ENCODE measurements at regions not wholly inside any gene's neighbourhood (a gene's known extent, or its start where the extent isn't known, plus 50 kb on each side); places are given as distances from the start of the nearest gene placed in this dataset.
"Not testable (repeated sequence)": the region's sequence is repeated elsewhere in the genome, so short reads cannot be mapped to it uniquely, and the experiment has no call there.

DNA sequence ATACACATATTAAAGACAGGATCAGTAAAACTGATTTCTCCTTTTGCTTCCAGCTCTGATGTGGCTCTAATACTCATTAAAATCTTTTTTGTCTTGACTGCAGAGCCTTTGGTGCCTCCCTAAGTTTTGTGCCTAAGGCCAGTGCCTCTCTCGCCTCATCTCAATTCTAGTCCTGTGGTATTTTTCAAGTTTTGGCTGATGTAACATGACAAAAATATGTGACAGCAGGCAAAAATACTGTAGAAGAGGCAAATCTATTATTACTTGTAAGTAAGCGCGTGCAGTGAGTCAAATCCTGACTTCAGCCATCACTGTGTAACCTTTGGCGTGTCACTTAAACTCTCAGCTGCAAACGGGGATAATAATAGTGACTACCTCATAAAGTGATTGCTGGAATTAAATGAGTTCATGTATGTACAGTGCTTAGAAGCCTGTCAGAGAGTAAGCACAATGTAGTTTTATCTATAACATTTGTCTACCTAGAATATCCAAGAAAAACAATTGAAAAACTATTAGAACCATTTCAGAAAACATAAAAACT lies 74.0 kb downstream of the MAB21L3 start:
- DNase-seq = no peak

DNA sequence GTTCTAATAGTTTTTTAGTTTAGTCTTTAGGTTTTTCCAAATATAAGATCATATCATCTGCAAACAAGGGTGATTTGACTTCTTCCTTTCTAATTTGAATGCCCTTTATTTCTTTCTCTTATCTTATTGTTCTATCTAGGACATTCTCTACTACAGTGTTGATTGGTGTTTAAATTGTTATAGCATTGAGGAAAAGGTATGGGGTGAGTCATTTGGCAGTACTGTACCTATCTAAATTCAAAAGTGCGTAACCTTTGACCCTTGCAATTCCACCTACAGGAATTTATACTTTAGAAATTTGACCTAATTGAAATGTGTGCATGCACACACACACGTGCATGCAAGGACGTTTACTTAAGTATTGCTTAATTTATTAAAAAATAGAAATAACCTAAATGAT lies 78.3 kb downstream of the MAB21L3 start:
- no peak for DNase-seq

DNA sequence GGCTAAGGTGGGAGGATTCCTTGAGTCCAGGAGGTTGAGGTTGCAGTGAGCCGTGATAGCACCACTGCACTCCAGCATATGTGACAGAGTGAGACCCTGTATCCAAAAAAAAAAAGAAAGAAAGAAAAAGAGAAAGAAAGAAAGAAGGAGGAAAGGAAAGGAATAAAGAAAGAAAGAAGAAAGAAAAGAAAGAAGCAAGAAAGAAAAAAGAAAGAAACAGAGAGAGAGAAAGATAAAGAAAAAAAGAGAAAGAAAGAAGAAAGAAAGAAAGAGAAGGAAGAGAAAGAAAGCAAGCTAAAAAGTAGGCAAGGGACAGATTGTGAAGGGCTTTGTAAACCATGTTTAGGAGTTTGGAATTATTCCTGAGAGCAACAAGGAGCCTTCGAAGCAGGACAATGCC lies 80.1 kb downstream of the MAB21L3 start:
- DNase-seq = no peak

DNA sequence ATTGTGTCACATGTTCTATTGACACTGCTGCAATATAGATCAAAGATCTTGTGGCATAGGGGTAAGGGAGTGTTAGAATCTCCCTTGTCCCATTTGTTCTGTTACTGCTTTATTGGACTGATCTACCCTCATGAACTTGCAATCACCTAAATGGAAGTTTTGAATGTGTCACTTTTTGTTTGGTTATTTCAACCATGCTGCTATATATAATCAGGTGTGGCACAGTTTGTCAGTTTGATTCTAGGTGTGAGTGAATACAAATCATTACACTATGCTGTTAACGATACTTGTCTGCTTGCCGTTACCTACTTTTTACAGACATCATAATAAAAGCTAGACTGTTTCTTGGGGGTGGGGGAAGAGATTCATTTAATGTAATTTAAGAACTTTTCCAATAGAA lies 82.6 kb downstream of the MAB21L3 start:
- no peak for DNase-seq

DNA sequence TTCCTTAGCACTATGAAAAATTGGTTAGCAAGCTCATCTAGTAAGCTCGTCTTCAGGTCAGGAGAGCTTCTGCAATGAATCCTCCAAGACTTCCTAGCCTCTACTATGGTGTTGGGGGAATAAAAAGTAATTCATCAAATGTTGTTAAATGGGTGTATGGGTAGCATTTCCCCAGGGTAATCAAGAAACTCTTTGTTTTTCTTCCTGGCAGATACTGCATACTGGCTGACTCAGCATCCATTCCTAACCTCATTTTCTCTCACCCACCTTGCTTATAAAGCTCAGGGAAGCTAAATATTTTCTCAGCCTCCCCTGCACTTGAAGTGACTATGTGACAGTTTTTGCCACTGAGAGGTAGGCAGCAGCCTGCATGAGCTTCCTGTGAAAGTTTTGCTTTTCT lies 83.4 kb downstream of the MAB21L3 start:
- no peak for DNase-seq

DNA sequence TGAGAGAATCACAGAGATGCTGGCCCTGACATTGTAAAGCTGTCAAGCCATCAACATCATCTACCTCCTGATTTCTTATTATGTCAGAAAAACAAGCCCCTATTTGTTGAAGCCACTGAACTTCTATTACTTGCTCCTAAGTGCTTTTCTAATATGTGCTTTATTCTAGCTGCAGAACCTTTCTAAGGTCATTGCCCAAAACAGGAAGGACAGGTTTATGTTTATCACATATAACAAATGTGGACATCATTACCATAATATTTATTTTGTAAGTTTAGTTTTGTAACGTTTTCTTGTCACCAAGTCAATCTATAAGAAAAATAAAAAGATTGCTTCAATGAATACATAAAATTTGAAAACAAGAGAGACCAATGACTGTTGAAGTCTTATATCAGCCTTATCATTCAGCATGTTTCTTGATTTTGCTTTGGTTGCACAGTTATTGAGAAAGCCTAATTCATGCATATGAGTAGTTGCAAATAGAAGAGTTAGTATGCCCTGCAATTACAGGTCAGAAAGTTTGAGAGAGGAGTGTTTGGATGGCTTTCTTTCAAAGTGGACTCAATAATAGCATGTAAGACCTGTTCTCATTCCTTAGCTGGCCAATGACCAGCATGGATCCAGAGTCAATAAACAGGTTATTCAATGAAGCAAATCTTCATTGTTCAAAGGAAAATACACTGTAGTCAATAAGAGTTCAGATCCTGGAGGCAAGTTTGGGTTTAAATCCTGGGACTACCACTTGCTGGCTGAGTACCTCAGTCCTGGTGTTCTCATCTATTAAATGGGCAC lies 84.1 kb downstream of the MAB21L3 start:
- no peak for DNase-seq

DNA sequence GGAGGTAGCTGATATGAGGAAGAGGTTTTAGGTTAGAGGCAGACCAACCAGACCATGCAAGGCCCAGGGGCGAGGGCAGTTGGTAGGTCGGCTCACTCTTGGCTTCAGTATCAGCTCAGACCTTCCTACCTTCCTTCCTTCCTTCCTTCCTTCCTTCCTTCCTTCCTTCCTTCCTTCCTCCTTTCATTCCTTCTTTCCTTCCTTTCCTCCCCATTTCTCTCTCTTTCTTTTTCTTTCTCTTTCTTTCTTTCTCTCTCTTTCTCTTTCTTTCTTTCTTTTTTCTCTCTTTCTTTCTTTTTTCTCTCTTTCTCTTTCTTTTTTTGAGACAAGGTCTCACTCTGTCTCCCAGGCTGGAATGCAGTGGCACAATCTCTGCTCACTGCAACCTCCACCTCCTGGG lies 89.1 kb downstream of the MAB21L3 start:
- not testable (repeated sequence) for DNase-seq

DNA sequence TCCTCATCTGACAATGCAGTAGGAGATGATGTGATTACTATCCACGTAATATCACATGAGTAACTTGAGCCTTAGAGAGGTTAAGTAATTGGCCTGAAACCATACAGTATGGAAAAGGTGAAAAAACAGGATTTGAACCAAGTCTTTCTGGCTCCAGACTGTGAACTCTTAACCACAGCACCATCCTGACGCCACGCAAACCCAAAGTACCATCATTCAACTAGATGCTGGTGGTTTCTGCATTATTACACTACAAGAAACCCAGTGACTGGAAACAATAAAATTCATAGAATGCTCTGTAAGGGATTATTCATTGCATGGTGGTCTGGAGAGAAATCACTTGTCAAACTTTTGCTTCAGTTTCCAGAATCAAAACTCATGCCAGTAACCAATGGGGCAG lies 90.7 kb downstream of the MAB21L3 start:
- no peak for DNase-seq

DNA sequence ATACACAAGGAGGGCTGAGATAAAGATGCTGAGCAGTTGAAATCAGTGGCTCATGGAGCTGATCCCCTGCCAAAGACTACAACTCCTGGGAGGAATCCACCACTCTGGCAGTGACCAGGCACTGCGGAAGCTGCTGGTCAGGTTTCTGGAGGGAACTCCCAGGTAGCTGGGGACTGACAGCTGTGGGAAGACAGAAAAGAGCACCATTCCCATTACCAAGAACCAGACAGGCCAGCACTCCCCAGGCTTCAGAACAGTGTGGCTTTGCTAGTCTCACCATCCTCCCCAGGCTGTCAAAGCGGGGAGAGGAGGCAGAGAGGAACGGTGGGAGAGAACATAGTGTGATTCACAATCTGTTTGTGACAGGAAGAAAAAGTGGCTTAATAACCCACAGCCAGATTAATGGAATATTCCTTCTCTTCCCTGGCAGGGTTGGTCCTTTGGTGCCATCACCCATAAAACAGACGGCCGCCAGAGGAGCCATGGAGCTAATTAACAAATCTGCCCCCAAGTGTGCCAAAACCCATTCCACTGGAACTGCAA lies 92.1 kb downstream of the MAB21L3 start:
- DNase-seq = no peak

DNA sequence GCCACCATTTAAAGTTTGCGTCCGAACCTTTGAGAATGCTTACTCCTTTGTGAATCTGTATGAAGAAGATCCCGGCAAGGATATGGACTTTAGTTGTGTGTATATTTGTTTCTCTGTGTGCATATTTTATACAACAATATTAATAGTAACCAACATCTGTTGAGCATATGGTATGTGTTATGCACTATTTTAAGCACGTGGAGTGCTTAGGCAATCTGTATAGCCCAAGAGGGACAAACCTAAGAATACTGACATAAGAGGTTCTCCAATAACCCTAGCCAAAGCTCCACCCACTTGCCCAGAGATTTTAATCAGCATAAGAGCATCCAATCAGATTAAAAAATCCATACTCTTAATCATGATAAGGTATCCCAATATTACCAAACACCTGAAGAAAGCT lies 92.7 kb downstream of the MAB21L3 start:
- DNase-seq = peak; percentile 51

DNA sequence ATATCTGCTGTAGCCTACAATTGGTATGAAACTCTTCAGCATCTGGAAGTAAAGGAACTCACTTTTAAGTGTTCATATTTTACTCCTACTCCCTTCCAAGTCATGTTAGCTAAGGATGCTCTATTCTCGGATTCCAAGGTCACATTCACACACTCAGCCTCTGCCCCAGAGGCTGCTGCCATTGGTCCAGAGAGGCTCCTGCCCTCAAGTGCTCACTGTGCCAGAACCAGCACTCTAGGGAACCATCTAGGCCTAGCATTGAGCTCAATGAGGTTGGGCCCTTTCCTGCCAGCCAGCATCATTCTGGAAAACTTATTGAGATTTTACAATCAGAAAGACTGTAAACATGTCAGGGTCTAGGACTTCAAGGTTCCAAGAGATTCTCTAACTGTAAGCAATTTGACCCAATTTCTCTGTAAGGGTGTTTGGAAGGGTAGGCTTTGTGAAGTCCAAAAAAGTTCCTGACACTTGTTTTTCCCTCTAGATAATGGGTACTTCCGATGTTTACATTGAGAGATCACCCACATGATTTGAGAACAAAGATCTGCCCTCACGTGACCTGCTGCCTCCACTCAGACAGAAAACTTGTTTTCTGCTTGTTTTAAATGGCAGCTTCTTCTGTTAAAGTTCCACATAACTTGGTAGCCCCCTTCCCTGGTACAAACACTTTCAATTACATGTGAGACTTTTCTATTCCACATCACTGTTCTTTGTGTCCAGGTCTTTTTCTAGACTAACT lies 94.9 kb downstream of the MAB21L3 start:
- DNase-seq = no peak

DNA sequence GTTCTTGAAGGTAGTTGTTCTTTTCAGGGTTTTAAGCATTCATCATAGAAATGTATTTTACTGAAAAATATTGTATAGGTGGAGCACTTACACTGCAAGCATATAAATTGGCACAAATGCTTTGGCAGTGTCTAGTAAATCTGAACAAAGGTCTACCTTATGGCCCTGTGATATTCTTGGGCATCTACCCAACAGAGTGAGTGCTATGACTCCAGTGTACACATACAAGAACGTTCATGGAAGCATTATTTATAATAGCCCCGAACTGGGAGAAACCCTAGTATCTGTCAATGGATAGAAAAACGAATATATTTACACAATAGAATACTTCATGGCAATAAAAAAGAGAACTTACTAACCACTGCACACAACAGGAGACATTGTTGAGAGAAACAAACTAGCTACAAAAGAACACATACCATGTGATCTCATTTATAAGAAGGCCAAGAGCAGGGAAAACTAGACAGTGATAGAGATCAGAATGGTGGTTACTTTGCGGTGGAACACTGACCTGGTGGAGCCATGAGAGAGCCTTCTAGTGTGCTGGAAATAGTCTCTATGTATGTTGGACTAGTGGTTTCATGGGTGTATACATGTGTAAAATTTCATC lies 96.0 kb downstream of the MAB21L3 start:
- DNase-seq = no peak

DNA sequence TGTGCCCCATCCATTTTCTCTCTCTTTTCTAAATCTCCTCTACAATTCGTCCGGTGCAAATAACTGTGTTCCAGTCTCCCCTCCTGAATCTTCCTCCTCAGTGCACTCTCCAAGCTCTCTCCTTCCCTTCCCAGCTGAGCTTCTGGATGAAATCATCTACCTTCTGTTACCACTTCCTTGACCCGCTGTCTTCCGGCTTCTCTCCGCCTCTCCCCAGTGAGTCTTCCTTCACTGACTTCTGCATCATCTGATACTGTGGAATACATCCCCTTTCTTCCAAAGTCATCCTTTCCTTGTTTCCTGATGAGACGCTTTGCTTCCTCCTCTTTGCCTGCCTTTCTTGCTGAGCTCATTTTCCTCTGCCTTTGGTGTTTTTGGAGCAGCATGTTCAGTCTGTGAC lies 96.9 kb downstream of the MAB21L3 start:
- no peak for DNase-seq

DNA sequence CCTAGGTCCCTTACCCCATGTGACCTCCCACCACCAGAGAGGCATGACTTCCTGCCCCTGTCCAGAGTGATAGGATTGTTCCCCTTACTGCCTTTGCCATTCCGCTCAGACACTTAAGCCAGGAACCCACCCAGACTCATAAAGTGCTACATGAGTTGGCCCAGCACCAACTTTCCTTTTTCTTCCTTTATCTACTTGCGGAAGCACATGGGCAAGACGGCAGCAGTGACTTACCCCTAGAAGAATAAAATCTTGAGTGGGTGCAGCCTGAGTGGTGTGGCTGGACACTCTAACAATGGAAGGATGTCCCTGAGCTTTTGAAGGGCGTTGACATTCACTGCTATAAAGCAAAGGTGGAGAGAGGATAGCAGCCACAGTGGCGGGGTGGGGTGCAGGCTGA lies 100.1 kb downstream of the MAB21L3 start:
- DNase-seq = no peak

DNA sequence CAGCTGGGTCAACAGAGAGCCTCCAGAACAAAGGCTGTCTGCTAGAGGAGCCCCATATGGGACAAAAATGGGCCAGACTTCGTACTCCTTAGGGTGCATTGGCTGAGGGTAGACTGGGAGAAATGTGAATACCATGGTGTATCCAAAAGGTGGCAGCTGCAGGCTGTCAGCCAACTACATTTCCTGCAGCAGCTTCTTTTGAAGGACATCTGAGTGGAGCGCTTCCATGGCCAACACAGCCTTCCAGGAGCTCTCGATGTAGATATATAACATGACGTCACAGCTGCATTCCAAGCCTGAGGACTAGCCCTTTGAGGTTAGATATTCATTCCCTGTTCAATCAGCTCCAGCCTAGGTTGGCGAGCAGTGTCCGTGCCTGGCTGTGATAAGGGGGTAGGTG lies 107.7 kb downstream of the MAB21L3 start:
- DNase-seq = no peak

DNA sequence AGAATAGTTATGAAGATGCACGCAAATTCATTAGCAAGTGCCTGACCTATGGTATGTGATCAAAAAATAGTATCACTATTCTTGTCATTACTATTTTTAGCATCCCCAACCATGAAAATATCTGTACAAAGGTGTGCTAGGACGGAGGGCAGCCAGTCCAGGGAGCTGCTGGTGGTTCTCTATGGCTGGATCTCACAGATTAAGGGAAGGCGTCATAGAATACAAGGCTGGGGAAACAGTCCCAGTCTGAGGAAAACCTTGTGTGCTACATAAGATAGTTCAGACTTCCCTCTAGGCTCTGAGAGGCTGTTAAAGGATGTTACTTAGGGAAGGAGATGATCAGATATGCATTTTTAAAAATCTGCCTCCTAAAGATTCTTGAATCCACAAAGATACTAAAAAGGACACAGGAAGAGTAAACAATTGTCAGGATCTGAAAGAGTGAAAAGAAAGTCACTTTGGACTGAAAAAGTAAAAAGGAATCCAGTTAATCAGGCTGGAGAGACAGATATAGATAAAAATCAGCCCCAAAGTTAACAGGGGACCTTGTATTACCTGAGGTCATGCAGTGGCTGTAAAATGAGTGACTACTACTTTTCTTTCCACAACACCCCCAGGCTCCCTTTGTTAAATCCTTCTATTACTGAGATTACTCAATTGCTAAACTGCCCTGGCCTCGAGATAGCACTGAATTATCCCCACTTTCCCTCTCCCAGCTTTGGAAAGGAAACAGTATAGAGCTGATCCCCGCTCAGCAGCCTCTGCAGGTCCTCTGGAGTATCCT lies 108.6 kb downstream of the MAB21L3 start:
- no peak for DNase-seq

DNA sequence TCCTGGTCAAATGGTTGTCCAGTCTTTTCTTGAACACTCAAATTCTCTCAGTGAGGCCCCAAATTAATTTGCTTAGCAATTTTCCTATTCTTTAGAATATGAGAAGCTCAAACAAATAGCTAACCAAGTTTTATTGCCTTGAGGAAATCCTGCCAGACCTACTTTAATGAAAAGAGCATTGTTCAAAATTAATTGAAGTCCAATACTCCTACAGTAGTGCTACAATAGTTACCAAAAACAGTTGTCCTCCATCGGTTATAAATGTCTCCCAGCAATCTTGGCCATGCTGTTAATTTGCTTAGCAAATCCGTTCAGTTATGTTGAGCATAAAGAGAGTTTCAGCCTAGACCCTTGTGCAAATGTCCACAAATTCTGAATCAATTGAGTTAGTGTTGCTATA lies 112.9 kb downstream of the MAB21L3 start:
- no peak for DNase-seq

DNA sequence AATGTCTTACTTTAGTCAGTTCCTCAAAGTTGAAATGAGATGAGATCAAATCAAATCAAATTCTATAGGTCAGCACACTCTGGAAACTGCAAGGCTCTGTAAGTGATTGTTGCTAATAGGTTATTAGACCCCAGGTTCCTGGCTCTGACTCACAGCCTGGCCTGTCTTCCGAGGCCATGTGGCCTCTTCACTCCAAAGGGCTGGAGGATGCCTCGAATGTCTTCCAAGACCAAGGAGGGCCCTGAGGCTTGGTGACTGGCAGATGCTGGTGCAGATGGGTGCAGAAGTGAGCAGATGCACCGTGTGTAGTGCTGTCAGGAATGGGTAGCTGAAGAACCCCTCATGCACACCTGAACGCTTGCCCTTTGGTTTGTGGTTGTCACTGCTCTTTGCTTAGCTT lies 113.4 kb downstream of the MAB21L3 start:
- DNase-seq = no peak

DNA sequence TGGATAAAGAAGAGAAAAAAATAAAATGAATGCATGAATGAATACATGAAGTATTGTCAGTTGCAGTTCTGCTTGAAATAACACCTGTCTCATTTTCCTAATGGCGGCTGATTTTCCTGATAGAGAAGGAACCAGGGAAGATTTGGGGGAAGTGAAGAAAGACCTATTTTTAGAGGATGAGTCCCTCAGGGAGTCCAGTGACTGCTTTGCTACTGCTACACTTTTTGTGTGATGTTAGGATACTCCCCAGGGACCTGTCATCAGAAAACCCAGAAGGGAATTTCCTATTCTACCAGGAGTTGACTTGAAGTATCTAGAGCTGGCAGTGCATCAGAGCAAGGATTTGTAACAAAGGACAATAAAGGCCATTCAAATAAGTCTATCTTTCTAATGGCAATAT lies 114.8 kb downstream of the MAB21L3 start:
- no peak for DNase-seq

DNA sequence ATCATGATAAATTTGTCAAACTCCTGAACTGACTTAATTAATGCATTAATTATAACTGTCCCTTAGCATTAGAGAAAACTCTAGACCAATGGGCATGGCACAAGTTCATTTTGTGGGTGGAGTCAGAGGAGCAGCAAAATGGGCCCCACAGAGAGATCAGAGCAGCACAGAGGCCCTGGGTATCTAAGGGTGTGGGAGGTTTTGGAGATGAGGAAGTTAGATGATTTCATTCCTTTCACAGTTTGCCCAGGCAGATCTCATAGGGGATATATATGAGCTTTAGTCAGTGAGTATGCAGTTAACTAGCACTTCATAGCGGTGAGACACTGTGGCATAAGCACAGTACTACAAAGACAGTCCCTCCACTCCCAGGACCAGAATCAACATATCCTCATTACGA lies 117.3 kb downstream of the MAB21L3 start:
- DNase-seq = no peak

DNA sequence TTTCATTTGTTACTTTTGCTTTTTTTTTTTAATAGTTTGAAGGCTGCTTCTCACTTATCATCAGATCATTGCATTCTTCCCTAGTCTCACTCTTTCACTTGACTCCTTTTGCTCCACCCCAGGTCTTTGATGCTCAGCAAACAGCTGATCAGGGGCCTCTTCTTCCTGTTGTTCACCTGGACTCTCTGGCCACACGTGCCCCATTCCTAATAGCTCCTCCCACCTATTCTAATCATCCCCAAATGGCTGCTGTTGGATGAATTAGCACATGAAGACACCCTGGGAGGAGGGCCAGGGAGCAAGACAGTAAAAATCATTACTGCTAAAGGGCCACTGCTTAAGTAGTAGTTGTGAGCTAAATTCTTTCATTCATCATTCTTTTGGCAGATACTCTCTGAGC lies 119.5 kb downstream of the MAB21L3 start:
- DNase-seq = no peak

DNA sequence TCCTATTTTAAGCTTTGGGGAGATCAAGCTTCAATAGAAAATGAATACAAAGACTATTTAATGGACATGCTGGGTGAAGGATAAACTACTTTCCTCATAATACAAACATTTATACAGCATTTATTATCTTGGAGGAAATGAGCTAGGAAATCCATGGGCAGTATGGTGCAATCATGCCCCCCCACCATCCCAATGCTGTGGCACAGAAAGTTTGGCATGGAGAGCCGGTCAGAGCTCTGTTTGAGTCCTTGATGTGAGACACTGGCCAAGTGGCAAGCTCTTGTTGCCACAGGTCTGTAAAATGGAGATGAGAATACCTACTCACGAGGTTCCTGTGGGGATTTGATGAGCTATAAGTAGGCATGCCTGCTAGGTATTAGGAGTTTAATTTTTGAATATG lies 120.6 kb downstream of the MAB21L3 start:
- DNase-seq = no peak

Measured in skin of body (tissue), 1 donor.